ENCODE measurements at regions not wholly inside any gene's neighbourhood (a gene's known extent, or its start where the extent isn't known, plus 50 kb on each side); places are given as distances from the start of the nearest gene placed in this dataset.

DNA sequence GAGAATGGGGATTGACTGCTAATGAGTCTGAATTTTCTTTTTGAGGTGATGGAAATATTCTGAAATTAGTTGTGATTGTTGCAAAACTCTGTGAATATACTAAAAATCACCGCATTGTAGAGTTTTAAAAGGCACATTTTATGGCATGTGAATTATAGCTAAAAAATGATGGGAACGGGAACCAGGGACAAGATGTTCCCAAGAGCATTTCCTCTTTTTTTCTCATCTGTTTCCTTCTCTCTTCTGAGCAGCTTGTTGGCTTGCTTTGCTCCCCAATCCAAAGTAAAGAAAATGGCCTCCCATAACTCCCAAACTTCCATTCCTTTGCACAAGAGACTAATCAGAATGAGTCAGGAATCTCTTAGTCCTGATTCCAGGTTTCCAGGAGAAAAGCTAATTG, 459.2 kb downstream of the TSHZ3 start:
- Histone ChIP-seq H3K4me1 (no peaks in the 10 kb centered on the region), H3K27ac (no peak overlapping the region), H3K4me3 (no peak overlapping the region), H3K4me2 (no peak overlapping the region), H3K9me3 (0 out of 3 replicates have a peak, but pooled peaks cover 5% of the 10 kb centered on the region)
- WGBS (ENCODE audit: missing lambda C conversion rate), result 21% methylated on average over 2 of the region's 2 CpGs
- TF ChIP-seq CHD4 (IDR thresholded peaks at IDR 0.05; ENCODE audit: borderline replicate concordance), result no peak
- TF ChIP-seq, protein P1, sequence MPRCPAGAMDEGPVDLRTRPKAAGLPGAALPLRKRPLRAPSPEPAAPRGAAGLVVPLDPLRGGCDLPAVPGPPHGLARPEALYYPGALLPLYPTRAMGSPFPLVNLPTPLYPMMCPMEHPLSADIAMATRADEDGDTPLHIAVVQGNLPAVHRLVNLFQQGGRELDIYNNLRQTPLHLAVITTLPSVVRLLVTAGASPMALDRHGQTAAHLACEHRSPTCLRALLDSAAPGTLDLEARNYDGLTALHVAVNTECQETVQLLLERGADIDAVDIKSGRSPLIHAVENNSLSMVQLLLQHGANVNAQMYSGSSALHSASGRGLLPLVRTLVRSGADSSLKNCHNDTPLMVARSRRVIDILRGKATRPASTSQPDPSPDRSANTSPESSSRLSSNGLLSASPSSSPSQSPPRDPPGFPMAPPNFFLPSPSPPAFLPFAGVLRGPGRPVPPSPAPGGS (IDR thresholded peaks at IDR 0.05), result no peak
- no peak for ATAC-seq
- POLR2A ChIA-PET, result no interaction called here
- DNase-seq (ENCODE audit: low read depth in 1 of 2, low spot score in 1 of 2), result no peak
- CTCF ChIA-PET, result interaction anchor here (1.6 kb wide), 1 partner anchor 28 kb away, joined by 3 read pairs; no protein-coding TSS in a partner anchor
- no peak for FAIRE-seq

DNA sequence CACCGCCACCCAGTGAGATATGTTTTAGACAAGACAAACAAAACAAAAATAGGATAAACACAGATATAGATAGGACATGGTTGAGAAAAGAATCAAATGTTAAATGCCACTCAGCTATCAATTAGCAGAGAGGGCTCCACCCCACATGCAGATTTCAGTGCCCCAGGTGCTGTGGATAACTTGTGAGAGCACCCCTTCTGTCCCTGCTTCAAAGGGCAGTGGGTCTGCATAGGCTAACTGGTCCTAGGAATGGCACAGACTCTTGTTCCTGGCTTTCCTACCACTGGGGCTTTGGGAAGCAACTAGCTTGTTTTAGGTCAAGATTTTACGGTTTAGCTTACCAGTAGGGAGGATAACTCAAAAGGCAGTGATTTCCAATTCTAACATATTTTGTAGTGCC, 460.3 kb downstream of the TSHZ3 start:
- FAIRE-seq, result no peak
- H3K9me3 ChIP-seq, result 0 out of 3 replicates have a peak, but pooled peaks cover 7% of the 10 kb centered on the region
- H3K4me1 ChIP-seq, result no peaks in the 10 kb centered on the region
- no peak overlapping the region for H3K4me3 ChIP-seq
- no peak for ATAC-seq
- no peak overlapping the region for H3K27ac ChIP-seq
- ChIA-PET CTCF (interaction anchor here (1.0 kb wide), 1 partner anchor 22 kb away, joined by 3 read pairs; no protein-coding TSS in a partner anchor), POLR2A (no interaction called here)
- no peak overlapping the region for H3K4me2 ChIP-seq
- 34% methylated on average over 2 of the region's 2 CpGs for WGBS (ENCODE audit: missing lambda C conversion rate)
- TF ChIP-seq TP53 (CRISPR knock-in tag; IDR thresholded peaks at IDR 0.05) (no peak), HEYL (CRISPR knock-in tag; IDR thresholded peaks at IDR 0.05) (no peak), KDM1A (IDR thresholded peaks at IDR 0.05; ENCODE audit: low read depth) (no peak), ZFP36 (IDR thresholded peaks at IDR 0.05; ENCODE audit: borderline replicate concordance, partially characterized antibody) (no peak), JUNB (IDR thresholded peaks at IDR 0.05) (no peak), CBX2 (IDR thresholded peaks at IDR 0.05; ENCODE audit: borderline replicate concordance, low read depth) (no peak), BHLHE40 (IDR thresholded peaks at IDR 0.05; ENCODE audit: low read depth, low read length) (no peak), FOSL2 (IDR thresholded peaks at IDR 0.05) (no peak), FOSL2 (CRISPR knock-in tag; IDR thresholded peaks at IDR 0.05) (no peak), CHD2 (IDR thresholded peaks at IDR 0.05; ENCODE audit: low read length, partially characterized antibody) (no peak), POLR2AphosphoS2 (conservative IDR thresholded peaks at IDR 0.05; ENCODE audit: low read length) (no peak)
- TF ChIP-seq, protein P2, sequence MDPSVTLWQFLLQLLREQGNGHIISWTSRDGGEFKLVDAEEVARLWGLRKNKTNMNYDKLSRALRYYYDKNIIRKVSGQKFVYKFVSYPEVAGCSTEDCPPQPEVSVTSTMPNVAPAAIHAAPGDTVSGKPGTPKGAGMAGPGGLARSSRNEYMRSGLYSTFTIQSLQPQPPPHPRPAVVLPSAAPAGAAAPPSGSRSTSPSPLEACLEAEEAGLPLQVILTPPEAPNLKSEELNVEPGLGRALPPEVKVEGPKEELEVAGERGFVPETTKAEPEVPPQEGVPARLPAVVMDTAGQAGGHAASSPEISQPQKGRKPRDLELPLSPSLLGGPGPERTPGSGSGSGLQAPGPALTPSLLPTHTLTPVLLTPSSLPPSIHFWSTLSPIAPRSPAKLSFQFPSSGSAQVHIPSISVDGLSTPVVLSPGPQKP (IDR thresholded peaks at IDR 0.05; ENCODE audit: low read depth, low read length), result no peak
- TF ChIP-seq, protein P3, sequence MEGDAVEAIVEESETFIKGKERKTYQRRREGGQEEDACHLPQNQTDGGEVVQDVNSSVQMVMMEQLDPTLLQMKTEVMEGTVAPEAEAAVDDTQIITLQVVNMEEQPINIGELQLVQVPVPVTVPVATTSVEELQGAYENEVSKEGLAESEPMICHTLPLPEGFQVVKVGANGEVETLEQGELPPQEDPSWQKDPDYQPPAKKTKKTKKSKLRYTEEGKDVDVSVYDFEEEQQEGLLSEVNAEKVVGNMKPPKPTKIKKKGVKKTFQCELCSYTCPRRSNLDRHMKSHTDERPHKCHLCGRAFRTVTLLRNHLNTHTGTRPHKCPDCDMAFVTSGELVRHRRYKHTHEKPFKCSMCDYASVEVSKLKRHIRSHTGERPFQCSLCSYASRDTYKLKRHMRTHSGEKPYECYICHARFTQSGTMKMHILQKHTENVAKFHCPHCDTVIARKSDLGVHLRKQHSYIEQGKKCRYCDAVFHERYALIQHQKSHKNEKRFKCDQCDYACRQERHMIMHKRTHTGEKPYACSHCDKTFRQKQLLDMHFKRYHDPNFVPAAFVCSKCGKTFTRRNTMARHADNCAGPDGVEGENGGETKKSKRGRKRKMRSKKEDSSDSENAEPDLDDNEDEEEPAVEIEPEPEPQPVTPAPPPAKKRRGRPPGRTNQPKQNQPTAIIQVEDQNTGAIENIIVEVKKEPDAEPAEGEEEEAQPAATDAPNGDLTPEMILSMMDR (IDR thresholded peaks at IDR 0.05), result no peak
- DNase-seq (ENCODE audit: low read depth in 1 of 2, low spot score in 1 of 2), result no peak

DNA sequence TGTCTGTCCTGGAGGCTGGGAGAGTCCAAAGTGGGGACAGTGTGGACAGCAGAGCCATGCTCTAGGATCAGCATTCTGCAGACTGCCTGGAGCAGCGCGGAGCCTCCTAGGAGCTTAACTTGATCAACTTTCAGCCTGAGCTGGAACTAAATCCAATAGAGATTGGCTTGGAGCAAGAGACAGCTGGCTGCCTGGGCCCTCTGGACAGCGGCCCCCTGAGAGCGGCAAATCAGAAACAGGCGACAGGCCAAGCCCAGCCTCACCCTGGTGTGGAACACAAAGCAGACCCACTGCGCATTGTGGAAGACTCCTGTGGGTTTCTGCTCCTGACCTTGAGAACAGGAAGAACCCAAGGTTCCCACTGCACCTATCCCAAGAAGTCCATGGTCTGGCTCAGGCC, 462.2 kb downstream of the TSHZ3 start:
- Histone ChIP-seq H3K9me3 (0 out of 3 replicates have a peak, but pooled peaks cover 7% of the 10 kb centered on the region), H3K4me3 (no peak overlapping the region), H3K4me1 (no peaks in the 10 kb centered on the region), H3K27ac (no peak overlapping the region), H3K4me2 (no peak overlapping the region)
- 47% methylated on average over 6 of the region's 6 CpGs for WGBS (ENCODE audit: missing lambda C conversion rate)
- TF ChIP-seq POLR2AphosphoS2 (conservative IDR thresholded peaks at IDR 0.05; ENCODE audit: low read length) (no peak), MYC (IDR thresholded peaks at IDR 0.05; ENCODE audit: borderline replicate concordance, low read length) (no peak), EHMT2 (IDR thresholded peaks at IDR 0.05; ENCODE audit: low read depth) (no peak), CBX8 (IDR thresholded peaks at IDR 0.05) (no peak), RCOR1 (IDR thresholded peaks at IDR 0.05; ENCODE audit: low read depth, low read length) (no peak), JUN (IDR thresholded peaks at IDR 0.05) (no peak), NFE2L2 (conservative IDR thresholded peaks at IDR 0.05; ENCODE audit: low read length) (no peak), FOSB (CRISPR knock-in tag; IDR thresholded peaks at IDR 0.05) (no peak), TFCP2L1 (CRISPR knock-in tag; IDR thresholded peaks at IDR 0.05) (no peak), HOXA7 (CRISPR knock-in tag; IDR thresholded peaks at IDR 0.05) (no peak), CHD2 (IDR thresholded peaks at IDR 0.05; ENCODE audit: low read length, partially characterized antibody) (no peak), PHF8 (IDR thresholded peaks at IDR 0.05; ENCODE audit: borderline replicate concordance, low read depth) (no peak), GATA3 (IDR thresholded peaks at IDR 0.05; ENCODE audit: borderline replicate concordance) (no peak)
- TF ChIP-seq, protein P3 (IDR thresholded peaks at IDR 0.05), result no peak
- ATAC-seq (no peak), DNase-seq (ENCODE audit: low read depth in 1 of 2, low spot score in 1 of 2) (no peak), FAIRE-seq (no peak)
- ChIA-PET CTCF (no interaction called here), POLR2A (no interaction called here)
